ENCODE measurements at regions not wholly inside any gene's neighbourhood (a gene's known extent, or its start where the extent isn't known, plus 50 kb on each side); places are given as distances from the start of the nearest gene placed in this dataset.
"Not testable (repeated sequence)": the region's sequence is repeated elsewhere in the genome, so short reads cannot be mapped to it uniquely, and the experiment has no call there.

DNA sequence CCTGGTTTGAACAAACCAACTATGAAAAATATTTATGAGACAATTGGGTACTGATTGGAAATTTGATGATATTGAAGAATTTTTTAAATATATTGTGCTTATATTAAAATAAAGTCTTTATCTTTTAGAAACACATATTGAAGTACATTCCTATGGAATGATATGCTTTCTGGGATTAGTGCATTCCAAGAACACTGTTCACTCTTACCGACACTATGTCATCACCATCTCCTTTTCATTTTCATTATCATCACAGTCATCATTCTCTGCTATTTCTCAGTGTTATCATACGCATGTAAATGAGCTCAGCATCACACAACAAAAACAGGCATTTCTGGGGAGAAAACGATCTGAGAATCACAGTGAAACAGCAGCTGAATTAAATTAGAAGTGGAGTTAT is 513.3 kb upstream of the CCDC196 start:
- no peak for DNase-seq

DNA sequence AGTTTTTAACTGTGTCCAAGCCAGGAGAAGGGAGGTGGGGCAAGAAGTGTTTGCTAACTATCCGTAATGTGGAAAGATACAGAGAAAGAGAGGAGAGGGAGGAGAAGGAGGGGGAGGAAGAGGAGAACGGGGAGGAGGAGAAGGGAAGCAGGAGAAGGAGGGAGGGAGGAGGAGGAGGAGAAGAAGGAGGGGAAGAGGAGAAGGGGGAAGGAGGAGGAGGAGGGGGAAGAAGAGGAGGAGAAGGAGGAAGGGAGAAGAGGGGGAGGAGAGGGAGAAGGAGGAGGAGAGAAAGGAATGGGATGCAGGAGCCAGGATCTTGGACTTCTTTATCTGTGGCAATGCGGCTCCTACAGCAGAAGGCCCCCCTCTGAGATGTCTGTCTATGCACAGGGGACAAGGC is 510.3 kb upstream of the CCDC196 start:
- no peak for DNase-seq

DNA sequence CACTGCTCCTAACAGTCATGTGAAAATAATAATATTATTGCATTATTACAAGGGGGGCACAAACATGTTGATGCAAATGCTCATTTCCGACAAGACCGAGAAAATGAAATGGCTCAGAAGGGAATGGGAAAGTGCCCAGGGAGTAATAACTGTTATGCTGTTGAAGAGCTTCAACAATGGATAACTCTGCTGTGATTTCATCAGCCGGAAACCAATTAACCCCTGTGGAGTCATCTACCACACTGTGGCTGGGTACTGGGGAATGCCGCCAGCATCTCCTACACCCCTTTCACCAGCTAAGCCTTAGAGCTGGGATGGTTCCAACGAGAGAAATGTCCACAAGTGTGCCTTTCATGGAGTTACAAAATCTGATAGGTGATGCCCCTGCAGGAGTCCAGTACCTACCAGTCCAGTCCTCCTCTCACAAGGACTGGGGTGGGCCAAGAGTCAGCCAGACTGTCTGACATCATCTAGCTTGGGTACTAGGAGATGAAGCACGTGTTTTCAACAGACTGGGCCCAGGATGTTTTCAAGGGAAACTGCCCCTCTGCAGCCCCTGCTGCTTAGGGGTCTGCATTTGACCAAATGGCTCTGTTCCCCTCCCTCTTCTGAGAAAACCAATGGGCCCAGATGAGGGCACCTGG is 509.3 kb upstream of the CCDC196 start:
- DNase-seq: no peak

DNA sequence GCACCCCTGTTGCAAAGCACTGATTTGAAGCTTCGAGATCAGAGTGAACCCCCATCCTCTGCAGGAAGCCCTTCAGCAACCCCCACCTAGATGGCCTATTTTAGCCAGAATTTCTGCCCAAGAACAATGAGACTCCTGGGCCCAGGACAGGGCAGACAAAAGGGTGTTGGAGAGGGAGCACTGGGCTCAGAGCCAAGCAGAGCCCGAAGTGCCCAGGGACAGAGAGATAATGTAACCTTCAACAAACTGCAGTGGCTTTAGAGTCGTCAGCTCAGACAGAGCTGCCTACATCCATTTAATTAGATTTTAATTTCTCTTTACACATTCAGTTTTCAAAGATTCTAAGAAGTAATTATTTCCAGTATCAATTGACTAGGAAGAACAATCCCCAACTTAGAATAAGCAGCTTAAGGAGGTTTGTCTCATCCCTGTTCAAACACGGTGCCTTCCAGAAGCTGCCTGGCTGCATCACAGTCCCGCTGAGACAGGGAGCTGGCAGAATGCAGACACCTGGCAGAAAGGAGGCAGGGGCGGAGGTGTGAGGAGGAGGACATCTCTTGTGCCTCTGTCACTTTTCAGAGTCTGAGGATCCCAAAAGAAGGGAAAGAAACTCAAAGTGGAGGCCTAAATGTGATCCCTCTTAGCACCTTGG is 504.9 kb upstream of the CCDC196 start:
- DNase-seq: no peak

DNA sequence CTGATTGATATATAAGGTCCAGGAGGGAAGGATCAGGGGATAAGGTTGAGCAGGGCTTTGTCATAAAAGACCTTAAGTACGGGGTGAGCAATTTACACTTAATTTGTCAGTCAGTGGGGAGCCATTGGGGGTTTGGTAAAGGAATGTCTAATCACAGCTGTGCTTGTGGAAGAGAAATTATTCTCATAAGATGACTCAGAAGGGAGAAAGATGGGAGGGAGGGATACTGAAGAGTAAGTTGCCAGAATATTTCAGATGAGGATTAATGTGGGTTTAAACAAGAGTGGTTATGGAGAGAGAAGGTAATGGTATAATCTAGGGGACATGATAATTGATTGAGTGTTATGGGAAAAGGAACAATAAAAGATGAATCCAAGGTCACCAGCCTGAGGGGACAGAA is 500.1 kb upstream of the CCDC196 start:
- DNase-seq: no peak

DNA sequence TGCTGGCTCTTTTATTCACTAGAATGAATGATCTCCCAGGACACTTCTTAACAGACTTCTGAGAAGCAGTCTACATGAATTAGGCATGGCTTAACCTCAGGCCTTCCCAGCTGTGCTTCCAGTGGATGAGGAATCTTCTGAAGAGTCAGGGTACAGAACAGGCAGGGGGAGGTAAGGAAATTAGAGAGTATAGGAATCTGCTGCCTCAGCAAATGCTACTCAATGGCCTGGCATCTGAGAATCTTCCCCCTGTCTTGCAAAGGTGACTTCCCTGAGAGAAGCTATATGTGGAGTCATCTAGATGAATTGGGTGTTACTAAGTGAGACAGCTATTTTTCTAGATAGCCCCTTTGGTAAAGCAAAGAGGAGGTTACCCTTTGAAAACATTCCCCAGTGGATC is 496.2 kb upstream of the CCDC196 start:
- no peak for DNase-seq

DNA sequence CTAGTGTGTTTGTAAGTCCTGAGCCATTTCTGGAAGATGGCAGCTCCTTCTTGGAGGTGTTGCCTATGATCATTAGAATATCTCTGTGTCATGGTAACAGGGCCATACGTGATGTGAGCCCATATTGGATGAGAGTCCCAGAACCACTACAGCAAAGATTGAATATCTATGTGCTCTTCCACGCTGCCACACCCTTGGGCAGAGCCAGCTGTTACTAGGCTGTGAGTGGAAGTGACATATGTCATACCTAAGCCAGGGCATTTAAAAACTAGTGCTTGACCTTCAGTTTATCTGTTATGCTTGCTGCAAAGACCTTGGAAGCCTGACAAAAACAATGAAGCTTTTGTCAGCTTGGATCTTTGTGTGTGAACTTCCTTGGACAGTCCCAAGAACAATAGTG is 495.1 kb upstream of the CCDC196 start:
- DNase-seq: no peak

DNA sequence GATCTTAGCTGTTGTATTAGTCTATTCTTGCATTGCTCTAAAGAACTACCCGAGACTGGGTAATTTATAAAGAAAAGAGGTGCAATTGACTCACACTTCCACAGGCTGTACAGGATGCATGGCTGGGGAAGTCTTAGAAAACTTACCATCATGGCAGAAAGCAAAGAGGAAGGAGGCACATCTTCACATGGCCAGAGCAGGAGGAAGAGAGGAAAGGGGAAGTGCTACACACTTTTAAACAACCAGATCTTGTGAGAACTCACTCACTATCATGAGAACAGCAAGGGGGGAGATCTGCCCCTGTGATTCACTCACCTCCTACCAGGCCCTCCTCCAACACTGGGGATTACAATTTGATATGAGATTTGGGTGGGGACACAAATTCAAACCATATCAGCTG is 494.2 kb upstream of the CCDC196 start:
- not testable (repeated sequence) for DNase-seq

DNA sequence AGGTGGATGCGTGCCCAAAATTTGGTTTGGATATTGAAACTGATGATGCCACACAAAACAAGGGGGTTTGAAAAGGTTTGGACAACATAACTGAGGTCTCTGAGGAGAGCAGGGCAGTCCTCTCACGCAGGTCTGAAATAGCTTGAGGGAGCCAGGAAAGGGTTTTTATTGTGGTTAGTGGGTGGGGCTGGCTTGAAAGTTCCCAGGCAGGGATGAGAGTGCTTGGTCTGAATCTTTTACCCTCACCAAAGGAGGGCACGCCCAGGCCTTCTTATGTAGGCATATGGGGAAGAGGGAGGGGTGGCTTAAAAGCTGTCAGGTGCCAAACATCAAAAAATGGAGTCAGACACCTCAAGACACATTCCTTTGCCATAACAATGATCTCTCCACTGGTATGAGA is 493.1 kb upstream of the CCDC196 start:
- DNase-seq: no peak

DNA sequence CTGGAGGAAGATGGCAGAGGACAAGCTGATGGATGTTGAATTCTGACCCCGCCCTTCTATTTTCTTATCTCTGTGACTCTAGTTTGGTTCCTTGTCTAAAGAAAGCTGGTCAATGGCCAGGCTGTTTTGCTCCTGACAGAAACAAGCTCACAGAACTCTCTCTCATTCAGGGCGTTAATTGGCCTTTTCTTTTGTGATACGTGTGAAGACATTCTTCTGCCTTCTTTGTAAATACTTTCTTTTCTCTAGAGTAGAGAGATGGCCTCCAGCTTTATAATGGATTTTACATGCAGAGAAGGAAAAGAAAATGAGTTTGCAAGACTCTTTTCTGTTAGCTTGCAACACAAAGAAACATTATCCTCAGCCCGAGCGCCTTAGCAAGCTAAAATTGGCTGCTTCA is 492.2 kb upstream of the CCDC196 start:
- no peak for DNase-seq

DNA sequence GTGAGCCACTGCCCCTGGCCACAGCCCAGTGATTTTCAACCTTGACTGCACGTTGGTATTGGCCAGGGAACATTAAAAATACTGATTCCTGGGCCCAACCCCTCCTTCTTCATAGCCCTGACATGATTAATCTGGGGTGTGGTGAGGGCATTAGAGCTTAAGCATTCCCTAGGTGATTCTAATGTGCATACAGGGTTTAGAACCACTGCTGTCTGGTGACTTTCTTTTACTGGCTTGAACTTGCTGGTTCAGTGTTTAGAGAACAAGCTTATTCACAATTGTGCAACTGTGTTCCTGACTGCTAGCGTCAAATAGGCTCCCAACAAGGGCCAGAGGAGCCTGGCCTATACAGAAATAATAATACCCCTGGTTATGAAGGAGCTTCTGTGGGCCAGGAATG is 488.8 kb upstream of the CCDC196 start:
- no peak for DNase-seq

DNA sequence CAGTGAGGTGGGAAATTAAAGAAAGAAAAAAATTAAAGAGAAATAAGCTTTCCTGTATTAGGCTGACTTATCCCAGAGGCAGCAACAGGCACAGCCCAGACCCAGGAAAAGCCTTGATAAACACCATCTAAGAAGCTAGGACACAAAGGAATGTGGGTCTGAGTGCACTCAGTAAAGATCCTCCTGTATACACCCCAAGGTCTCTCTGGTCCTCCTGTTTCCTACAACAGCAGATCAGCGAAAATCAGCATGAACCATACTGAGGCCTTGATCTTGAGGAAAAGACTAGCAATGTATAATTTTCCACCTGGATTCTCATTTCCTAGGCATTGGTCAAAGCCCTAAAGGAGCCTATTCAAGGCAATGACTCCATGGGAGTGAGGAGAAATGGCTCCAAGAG is 486.3 kb upstream of the CCDC196 start:
- no peak for DNase-seq

DNA sequence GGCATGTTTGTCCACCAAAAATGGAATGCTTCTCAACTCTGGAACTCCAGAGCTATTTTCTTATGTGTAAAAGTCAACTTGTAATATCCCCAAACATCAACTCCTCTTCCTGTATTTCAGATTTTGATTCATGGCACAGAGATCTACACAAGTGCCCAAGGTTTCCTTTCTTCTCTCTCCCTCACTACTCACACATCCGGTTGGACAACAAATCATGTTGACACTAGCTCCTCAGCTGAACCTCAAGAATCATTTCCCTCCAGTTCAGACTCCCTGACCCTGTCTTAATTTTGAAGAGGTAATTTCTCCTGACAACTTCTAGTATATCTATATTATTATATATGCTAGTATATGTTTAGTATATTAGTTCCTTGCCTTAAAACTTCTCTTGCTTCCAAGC is 485.4 kb upstream of the CCDC196 start:
- DNase-seq: no peak

DNA sequence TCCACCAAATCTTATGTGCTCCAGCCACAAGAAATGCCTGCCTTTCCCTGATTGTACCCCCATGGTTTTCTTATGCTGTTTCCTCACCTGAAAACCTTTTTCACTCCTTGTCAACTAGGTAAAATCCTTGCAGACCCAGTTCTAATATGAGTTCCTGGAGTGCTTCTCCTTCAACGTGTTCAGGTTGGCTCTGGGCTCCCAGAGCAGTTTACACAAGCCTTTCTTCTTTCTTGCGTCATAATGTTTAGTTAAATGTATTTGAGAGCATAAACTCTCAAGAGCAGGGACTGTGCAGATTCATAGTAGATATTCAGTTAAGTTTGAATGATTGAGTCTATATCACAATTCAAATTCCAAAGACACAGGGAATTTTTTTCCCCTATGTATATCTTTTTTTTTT is 484.8 kb upstream of the CCDC196 start:
- DNase-seq: no peak

DNA sequence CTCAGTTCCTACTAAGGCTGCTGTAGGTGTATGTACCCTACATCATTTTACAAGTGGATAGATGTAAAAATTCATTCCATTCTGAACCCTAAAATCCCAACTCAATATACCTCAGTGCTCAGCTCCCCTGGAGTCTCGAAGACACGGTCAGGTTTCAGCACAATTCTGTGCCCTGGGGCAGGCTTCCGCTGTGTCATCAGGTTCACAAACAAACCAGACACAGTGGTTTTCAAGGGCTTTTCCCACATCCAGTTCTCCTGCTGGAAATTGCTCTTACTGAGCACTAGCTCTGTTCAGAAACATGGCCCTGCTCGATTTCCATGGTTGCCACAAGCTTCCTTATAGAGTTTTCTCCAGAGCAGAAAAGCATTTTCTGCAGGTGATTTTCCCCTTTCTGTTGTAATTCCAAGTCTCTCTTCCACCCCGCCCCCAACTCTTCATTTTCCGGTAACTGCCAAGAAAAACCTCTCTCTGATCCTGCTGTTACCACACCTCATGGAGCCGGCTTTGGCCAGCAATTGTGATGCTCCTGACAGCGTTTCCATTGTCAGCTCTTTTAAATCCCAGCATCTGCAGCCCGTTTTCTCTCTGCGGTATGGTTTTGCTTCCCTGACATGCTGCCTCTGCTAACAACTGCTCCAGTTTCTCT is 483.0 kb upstream of the CCDC196 start:
- DNase-seq: no peak

DNA sequence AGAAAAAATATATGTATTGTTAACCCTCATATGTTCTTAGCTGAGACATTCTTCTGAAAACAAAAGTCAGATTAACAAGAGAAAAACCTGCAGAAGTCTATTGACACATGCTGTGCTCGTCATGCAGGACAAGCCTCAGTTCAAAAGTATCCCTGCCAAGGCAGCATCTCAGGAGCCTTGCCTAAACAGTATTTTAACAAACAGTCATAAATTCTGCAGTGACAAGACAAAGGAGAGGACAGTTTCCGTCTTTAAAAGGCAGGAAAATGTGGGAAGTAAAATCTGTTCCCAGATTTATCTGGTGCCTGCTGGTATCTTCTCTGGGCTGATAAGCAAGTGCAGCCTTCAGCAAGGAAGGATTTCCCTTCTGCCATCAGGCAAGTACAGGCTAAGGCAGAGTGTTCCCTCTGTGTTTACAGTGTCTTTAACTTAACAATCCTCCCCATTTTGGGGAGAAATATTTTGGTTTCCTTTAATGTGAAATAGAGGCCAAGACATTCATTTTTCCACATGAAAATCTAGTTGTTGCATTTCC is 480.2 kb upstream of the CCDC196 start:
- DNase-seq: no peak

DNA sequence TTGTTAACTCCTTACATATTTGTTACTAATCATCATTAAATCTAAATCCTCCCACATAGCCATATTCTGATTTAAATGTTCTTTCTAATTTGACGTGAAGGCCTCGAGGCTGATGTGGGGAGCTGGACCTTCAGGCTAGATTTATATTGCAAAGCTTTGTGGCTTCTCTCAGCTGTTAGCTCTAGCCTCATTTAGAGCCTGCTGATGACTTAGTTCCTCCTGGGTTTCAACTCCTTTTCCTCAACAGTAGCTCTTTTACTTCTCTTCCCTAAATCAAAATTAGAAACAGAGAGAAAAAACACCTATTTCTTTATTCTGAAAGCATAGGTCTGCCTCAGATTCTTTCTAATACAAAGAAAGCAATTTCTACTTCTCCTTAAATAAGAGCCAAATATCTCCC is 477.5 kb upstream of the CCDC196 start:
- DNase-seq: no peak

DNA sequence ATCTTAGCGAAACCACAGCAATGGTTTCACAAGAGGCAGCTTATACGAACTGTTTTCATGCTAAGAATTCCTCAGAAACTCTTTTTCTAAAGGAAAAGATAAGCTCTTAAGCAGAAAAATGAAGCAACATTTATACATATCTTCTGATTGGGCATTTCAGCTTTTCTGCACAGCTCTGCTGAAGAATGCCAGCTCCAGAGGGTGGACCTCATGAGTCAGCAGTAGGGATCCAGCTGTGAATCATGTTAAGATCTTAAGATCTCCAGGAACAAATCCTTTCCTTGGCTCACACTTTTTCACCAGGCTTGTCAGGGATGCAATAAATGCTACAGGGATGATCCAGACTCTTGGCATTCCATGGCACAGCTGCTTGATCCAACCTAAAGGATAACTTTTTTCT is 477.1 kb upstream of the CCDC196 start:
- DNase-seq: no peak

DNA sequence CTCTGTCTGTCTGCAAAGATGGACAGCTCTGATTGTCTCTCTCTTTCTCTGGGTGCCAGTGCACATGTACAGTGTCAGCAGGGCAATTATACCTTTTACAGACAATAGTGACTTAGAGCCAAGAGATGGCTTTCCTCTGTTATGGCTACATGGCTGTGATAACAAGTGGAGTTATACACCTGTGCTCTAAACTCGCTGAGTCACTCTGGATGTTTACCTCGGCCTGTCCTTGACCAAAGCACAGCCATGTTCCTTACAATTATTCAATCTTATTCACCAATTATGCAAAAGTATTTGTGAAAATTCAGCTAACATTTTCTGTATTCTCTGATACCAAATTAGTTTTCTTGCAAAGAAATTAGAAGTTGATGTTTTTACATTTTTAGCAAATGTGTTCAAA is 475.5 kb upstream of the CCDC196 start:
- no peak for DNase-seq

DNA sequence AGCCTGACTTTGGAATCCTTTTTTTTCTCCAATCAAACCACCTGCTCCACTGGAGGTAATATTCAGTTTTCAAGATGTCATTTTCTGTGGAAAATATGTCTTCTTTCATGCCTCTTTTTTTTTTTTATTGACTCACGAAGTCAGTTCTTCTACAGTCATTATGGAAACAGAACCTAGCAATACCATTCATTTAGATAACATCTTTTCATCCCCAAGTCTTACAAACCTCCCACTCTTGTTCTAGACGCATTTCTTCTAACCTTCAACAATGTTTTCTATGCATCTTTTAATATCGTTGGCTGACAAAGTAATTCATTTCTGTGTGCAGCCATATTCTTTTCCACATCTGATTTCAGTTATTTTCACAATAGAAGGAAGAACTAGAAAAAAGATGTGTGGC is 474.3 kb upstream of the CCDC196 start:
- no peak for DNase-seq

DNA sequence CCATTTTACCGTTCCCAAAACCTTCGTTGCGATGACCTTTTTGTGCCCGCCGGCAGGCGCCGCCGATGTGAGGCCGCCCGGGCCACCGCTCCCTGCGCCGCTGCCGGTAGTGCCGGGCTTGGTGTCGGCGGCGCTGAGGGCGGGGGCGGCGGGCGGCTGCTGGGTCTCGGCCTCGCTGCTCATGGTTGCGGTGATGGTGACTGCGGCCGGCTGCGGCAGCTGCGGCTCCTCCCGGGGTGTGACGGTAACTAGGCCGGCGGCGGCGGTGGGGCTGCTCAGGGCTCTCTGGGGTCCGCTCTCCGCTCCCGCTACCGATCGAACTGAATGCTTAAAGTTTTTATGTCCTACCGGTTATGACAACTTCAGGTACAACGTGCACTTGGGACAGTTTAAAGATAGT is 472.6 kb upstream of the CCDC196 start:
- DNase-seq: not testable (repeated sequence)

DNA sequence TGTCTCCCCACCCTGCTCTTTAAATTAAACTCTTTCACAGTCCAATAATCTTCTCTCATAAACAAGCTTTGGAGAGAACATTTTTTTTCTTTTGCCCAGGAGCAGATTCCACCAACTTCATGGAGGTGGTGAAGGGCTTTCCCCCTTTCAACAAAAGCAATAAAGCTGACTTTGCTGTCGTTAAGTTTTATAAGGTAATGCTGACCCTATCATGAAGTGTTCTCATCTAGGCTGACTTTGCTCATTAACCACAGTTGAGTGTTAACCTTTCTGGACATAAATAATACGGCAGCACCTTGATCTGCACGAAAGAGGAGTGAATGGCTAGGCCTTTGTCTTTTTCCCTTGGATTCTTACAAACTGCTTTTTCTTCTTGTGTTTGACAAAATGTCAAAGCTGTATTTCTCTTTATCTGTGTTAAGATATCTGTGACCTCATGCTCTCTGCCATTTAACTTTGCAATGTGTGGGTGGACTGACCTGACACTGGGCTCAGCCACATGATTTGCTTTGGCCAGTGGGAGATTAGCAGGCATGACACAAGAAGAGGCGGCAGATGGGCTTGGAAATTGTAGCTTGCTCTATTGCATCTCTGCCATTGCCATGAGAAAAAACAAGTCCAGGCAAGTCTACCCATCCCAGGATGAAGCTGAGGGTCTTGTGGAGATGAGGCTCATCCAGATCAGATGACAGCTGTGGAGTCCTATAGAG is 470.9 kb upstream of the CCDC196 start:
- DNase-seq: no peak

DNA sequence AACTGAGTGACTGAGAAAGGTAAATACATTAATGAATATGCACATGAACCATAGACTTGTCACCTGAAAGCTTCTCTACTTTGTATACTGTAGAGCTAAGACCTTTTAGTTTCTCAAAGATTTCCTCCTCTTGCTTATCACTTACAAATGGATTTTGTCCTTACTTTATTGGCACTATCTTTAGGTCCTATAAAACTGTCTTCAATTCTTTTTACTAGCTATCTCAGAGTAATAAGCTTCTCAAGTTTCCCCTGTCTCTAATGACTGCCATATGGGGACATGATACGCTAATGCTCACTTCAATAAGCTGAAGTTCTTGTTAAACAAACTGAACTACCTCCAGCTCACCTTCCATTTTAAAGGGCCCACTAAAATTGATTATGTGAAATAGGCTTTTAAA is 468.2 kb upstream of the CCDC196 start:
- DNase-seq: no peak

DNA sequence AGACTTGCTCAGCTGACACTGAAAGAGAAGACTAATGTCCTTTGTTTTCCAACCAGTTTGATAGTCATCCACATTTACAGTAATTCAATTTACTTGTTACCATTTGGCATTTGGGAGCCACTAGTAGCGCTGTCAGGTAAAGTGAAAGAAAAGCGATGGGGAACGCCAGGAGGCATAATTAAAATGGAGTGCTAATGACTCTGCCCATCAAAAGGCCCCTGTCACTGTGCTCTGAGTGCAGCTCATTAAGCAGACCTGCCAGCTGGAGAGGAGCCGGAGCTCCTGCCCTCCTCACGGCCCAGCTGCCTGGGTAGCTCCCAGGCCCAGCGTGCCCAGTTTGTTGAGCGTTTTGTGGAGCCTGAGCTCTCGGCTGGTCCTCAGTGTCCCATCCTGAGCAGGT is 463.6 kb upstream of the CCDC196 start:
- no peak for DNase-seq
